K562 (cell line): ENCODE measurements at regions not wholly inside any gene's neighbourhood (a gene's known extent, or its start where the extent isn't known, plus 50 kb on each side); places are given as distances from the start of the nearest gene placed in this dataset.

Experiments used
- ATAC-seq: fragments of 200-7000 bp; cut with Tn5 transposase; 3 replicates; pipeline ENCODE4 v1.9.1; 2020; ENCODE audit warnings: moderate library complexity
- BruUV-seq: library from RNA; stranded (reverse); fragments of 400-500 nt; replicated peaks from 2 replicates; lab custom pipeline; 2021; lab: Mats Ljungman, UMichigan
- CTCF ChIA-PET: fragments of 300-600 bp; formaldehyde crosslinking; extraction: SDS; loops from one replicate; lab custom pipeline; 2021; ENCODE audit warnings: low intra/inter-chr PET ratio; lab: Yijun Ruan, JAX
- POLR2A ChIA-PET: fragments of 300-600, 350-650 bp; sonication (Branson Sonifier 250); formaldehyde crosslinking; extraction: SDS; loops from one replicate; lab custom pipeline; 2021; ENCODE audit warnings: antibody characterized with exemption, inconsistent platforms; lab: Yijun Ruan, JAX
- DNase-seq, 4 experiments: peaks; one replicate each; pipeline versions ENCODE4 v3.0.0 to v3.0.0-alpha.2; 2011 to 2018; ENCODE audit warnings: low spot score in 3 of 4, mixed read lengths in 3 of 4; ENCODE audit errors: extremely low read depth in 1 of 4
- FAIRE-seq: peaks from 2 replicates; lab custom pipeline; 2011; peaks lifted over from hg19 to GRCh38; lab: Jason Lieb, UNC
- H2AFZ ChIP-seq: 2 replicates; pipeline ENCODE4 v1.6.0; 2011; ENCODE audit warnings: low read depth, low read length, control low read depth, inconsistent platforms
- H3K27ac ChIP-seq: fragments of 200-600 bp; 3 replicates; pipeline ENCODE4 v1.8.0; 2011; ENCODE audit warnings: low read depth, mild to moderate bottlenecking, control low read depth, inconsistent platforms, low read length, moderate library complexity, mixed read lengths; ENCODE audit errors: extremely low read depth
- H3K27me3 ChIP-seq, 2 experiments: fragments of 300-600 bp in 1 of 2; 2 replicates in 1 of 2; 3 replicates in 1 of 2; pipeline versions ENCODE4 v1.6.0 to v1.8.0; 2011; ENCODE audit warnings: inconsistent platforms in 2 of 2, low read length in 2 of 2, mild to moderate bottlenecking in 1 of 2, mixed read lengths in 1 of 2, moderate library complexity in 1 of 2; ENCODE audit not compliant: control insufficient read depth in 2 of 2, insufficient read depth in 2 of 2
- H3K36me3 ChIP-seq: fragments of 300-600 bp; 3 replicates; pipeline ENCODE4 v1.8.0; 2011; ENCODE audit warnings: mild to moderate bottlenecking, low read length, inconsistent platforms; ENCODE audit not compliant: control insufficient read depth, insufficient read depth
- H3K4me1 ChIP-seq, 2 experiments: fragments of 200-600 bp in 1 of 2; replicated peaks in 1 of 2; 2 replicates in 1 of 2; 3 replicates in 1 of 2; pipeline versions ENCODE4 v1.5.1 to v1.8.0; 2011; ENCODE audit warnings: inconsistent platforms in 2 of 2, low read length in 2 of 2, mild to moderate bottlenecking in 1 of 2, mixed read lengths in 1 of 2, moderate library complexity in 1 of 2; ENCODE audit not compliant: control insufficient read depth in 2 of 2, insufficient read depth in 2 of 2
- H3K4me2 ChIP-seq: 2 replicates; pipeline ENCODE4 v1.6.1; 2011; ENCODE audit warnings: low read length, control low read depth, inconsistent platforms, mixed read lengths; ENCODE audit not compliant: insufficient read depth
- H3K4me3 ChIP-seq: fragments of 200-600 bp; sonication (generic), shearing (Covaris generic); 2 replicates; pipeline ENCODE4 v1.5.1; 2016; ENCODE audit warnings: control low read depth, inconsistent platforms
- H3K79me2 ChIP-seq: fragments of 200-600 bp; 3 replicates; pipeline ENCODE4 v1.8.0; 2011; ENCODE audit warnings: low read length, inconsistent platforms; ENCODE audit not compliant: control insufficient read depth, insufficient read depth
- H3K9ac ChIP-seq, 2 experiments: 2 replicates each; pipeline versions ENCODE4 v1.6.0 to v1.6.1; 2011; ENCODE audit warnings: low read depth in 2 of 2, low read length in 2 of 2, control low read depth in 1 of 2, inconsistent platforms in 1 of 2, mild to moderate bottlenecking in 1 of 2, mixed read lengths in 1 of 2; ENCODE audit not compliant: insufficient read depth in 1 of 2
- H3K9me1 ChIP-seq: one replicate; pipeline ENCODE4 v1.6.0; 2011; ENCODE audit warnings: inconsistent platforms, mild to moderate bottlenecking, low read length, moderate library complexity; ENCODE audit not compliant: control insufficient read depth, insufficient read depth
- H3K9me3 ChIP-seq: replicated peaks from 2 replicates; pipeline ENCODE4 v1.5.1; 2011; ENCODE audit warnings: low read depth, low read length, inconsistent platforms; ENCODE audit not compliant: control insufficient read depth, insufficient read depth
- H4K20me1 ChIP-seq: replicated peaks from 2 replicates; pipeline ENCODE4 v1.6.1; 2011; ENCODE audit warnings: low read length, inconsistent platforms, mixed read lengths; ENCODE audit not compliant: control insufficient read depth, insufficient read depth
- CBFA2T3 ChIP-seq: fragments of 450-650 bp; IDR thresholded peaks from 2 replicates; pipeline ENCODE4 v1.6.1; 2017
- CCAR2 ChIP-seq: fragments of 200-400 bp; formaldehyde crosslinking; IDR thresholded peaks from 2 replicates; pipeline ENCODE4 v1.6.1; 2017; ENCODE audit warnings: mild to moderate bottlenecking, low read depth, low read length
- EP300 ChIP-seq: IDR thresholded peaks from 2 replicates; pipeline ENCODE4 v1.6.1; 2012; ENCODE audit warnings: low read length, improper control_type of control experiment
- KDM1A ChIP-seq, 2 experiments: fragments of 450-650 bp; IDR thresholded peaks; 2 replicates each; pipeline ENCODE4 v1.6.1; 2016; ENCODE audit warnings: mild to moderate bottlenecking in 2 of 2
- SAFB2 ChIP-seq: fragments of 200-400 bp; formaldehyde crosslinking; IDR thresholded peaks from 2 replicates; pipeline ENCODE4 v1.6.1; 2018; ENCODE audit warnings: borderline replicate concordance, low read length, low read depth, moderate library complexity; ENCODE audit not compliant: severe bottlenecking
- ZNF57 ChIP-seq: fragments of 450-650 bp; formaldehyde crosslinking; IDR thresholded peaks from 2 replicates; pipeline ENCODE4 v1.4.0; 2020; ENCODE audit warnings: mild to moderate bottlenecking, moderate library complexity
- WGBS: fragments of 100-300 bp; shearing (Covaris generic); methylation state at CpG from one replicate; pipeline ENCODE4 v1.1.6; 2016; ENCODE audit warnings: low coverage, mixed read lengths; ENCODE audit not compliant: insufficient coverage; ENCODE audit errors: missing lambda C conversion rate; 5-methylcytosine and 5-hydroxymethylcytosine counted together
- in situ Hi-C: fragments of 300-500 bp; cut with MboI; formaldehyde crosslinking; loops from 4 replicates; pipeline ENCODE4 v1.15.0; 2018; ENCODE audit warnings: inconsistent platforms, mixed read lengths
- intact Hi-C: fragments of 100-400 bp; cut with micrococcal nuclease; formaldehyde crosslinking; loops from 2 replicates; pipeline ENCODE4 v1.14.2; 2022
- TF ChIP-seq, protein P1 (sequence below): sonication (generic); formaldehyde crosslinking; IDR thresholded peaks from 2 replicates; pipeline ENCODE4 v1.8.1; 2023; ENCODE audit warnings: mild to moderate bottlenecking, missing genetic modification reagents
- TF ChIP-seq, protein P2 (sequence below): sonication (generic); formaldehyde crosslinking; IDR thresholded peaks from 2 replicates; pipeline ENCODE4 v1.8.1; 2023; ENCODE audit warnings: mild to moderate bottlenecking, missing genetic modification reagents, moderate library complexity
- TF ChIP-seq, protein P3 (sequence below): sonication (generic); formaldehyde crosslinking; IDR thresholded peaks from 2 replicates; pipeline ENCODE4 v1.8.1; 2023; ENCODE audit warnings: mild to moderate bottlenecking, missing genetic modification reagents

DNA sequence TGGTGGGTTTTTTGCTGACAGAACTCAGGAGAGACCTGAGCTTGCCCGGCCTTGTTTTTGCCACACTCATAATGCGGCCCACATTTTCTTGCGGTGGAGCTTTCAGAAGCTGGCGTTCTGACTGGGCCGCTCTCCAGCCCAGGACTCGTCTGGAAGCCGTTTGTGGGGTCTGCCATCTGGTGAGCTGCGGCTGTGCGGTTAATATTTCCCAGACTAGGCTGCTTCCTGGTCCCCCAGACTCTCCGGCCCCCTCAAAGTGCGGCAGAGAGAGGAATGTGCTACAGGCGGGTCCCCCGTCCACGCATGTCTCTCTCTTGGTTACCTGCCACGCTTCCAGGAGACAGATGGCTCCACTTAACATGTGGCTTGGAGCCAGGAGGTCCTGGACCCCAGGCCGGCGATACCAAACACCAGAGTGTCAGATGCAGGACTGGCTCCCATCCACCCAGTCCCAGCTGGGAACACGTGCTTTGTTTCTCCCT lies 128.9 kb upstream of the PMEPA1 start:
- Histone ChIP-seq H3K27me3 (peaks cover 41 to 72% of the 10 kb centered on the region in 2 experiments), H4K20me1 (0 out of 2 replicates have a peak, but pooled peaks cover 2% of the 10 kb centered on the region), H3K9me1 (no peaks in the 10 kb centered on the region), H3K36me3 (no peaks in the 10 kb centered on the region), H3K9me3 (no peaks in the 10 kb centered on the region), H3K4me3 (no peak overlapping the region), H2AFZ (no peak overlapping the region), H3K9ac (no peak overlapping the region), H3K4me2 (no peak overlapping the region), H3K27ac (no peak overlapping the region), H3K4me1 (no peaks in the 10 kb centered on the region; a peak in 1 of 5 replicates), H3K79me2 (no peaks in the 10 kb centered on the region)
- WGBS = 2% methylated on average over 15 of the region's 18 CpGs
- no TSS peak for BruUV-seq
- FAIRE-seq = no peak
- ATAC-seq = no peak
- ChIA-PET CTCF (no interaction called here), POLR2A (no interaction called here)
- intact Hi-C loops (no loop called here), in situ Hi-C loops (no loop called here)
- TF ChIP-seq CBFA2T3 = no peak
- no peak for TF ChIP-seq EP300
- DNase-seq = no peak

DNA sequence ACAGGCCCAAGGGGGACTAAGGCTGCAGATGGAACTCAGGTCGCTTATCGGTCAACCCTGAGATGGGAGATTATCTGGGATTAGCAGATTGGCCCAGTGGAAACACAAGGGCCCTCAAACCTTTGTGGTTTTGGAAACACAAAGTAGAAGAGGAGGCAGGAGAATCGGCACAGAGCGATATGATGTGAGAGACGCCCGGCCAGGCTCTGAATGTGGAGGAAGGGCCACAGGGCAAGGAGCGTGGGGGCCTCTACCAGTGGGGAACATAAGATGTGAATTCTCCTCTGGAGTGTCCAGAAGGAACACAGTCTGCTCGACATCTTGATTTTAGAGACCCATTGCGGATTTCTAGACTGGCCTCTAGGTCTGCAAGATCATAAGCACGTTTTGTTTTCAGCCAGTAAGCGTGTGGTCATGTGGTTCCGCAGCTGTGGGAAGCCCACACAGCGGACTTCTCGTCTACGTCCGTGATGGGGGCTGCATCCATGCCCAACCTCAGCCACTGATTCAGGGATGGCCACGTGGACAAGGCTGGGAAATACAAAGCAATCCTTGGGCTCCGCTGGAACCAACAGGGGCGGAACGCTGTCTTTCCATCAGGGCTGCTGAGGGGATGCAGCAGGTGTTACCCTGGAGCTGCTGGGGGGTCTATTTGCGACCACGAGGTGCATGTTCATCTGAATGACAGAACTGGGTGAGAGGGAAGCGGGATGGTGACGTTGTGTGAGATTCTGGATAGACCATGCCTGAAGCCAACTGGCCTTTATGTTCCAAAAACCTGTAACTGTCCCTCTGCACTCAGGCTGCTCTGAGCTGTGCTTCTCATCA lies 127.6 kb upstream of the PMEPA1 start:
- CTCF ChIA-PET = no interaction called here
- no peak for ATAC-seq
- no peak for TF ChIP-seq CCAR2
- no peak for TF ChIP-seq ZNF57
- TF ChIP-seq, protein P1, sequence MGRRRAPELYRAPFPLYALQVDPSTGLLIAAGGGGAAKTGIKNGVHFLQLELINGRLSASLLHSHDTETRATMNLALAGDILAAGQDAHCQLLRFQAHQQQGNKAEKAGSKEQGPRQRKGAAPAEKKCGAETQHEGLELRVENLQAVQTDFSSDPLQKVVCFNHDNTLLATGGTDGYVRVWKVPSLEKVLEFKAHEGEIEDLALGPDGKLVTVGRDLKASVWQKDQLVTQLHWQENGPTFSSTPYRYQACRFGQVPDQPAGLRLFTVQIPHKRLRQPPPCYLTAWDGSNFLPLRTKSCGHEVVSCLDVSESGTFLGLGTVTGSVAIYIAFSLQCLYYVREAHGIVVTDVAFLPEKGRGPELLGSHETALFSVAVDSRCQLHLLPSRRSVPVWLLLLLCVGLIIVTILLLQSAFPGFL = no peak
- TF ChIP-seq KDM1A (IDR thresholded peaks at IDR 0.05) = no peak
- TF ChIP-seq, protein P2, sequence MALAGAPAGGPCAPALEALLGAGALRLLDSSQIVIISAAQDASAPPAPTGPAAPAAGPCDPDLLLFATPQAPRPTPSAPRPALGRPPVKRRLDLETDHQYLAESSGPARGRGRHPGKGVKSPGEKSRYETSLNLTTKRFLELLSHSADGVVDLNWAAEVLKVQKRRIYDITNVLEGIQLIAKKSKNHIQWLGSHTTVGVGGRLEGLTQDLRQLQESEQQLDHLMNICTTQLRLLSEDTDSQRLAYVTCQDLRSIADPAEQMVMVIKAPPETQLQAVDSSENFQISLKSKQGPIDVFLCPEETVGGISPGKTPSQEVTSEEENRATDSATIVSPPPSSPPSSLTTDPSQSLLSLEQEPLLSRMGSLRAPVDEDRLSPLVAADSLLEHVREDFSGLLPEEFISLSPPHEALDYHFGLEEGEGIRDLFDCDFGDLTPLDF (CRISPR knock-in tag) = no peak
- no peak for TF ChIP-seq SAFB2
- TF ChIP-seq, protein P3, sequence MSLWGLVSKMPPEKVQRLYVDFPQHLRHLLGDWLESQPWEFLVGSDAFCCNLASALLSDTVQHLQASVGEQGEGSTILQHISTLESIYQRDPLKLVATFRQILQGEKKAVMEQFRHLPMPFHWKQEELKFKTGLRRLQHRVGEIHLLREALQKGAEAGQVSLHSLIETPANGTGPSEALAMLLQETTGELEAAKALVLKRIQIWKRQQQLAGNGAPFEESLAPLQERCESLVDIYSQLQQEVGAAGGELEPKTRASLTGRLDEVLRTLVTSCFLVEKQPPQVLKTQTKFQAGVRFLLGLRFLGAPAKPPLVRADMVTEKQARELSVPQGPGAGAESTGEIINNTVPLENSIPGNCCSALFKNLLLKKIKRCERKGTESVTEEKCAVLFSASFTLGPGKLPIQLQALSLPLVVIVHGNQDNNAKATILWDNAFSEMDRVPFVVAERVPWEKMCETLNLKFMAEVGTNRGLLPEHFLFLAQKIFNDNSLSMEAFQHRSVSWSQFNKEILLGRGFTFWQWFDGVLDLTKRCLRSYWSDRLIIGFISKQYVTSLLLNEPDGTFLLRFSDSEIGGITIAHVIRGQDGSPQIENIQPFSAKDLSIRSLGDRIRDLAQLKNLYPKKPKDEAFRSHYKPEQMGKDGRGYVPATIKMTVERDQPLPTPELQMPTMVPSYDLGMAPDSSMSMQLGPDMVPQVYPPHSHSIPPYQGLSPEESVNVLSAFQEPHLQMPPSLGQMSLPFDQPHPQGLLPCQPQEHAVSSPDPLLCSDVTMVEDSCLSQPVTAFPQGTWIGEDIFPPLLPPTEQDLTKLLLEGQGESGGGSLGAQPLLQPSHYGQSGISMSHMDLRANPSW (CRISPR knock-in tag) = no peak

More for the DNA sequence above, 127.6 kb upstream of the PMEPA1 start:
- under 1% methylated on average over 24 of the region's 24 CpGs for WGBS
- 0 out of 2 replicates have a peak, but pooled peaks cover 2% of the 10 kb centered on the region for H4K20me1 ChIP-seq
- peaks cover 41 to 72% of the 10 kb centered on the region in 2 experiments for H3K27me3 ChIP-seq
- no peak overlapping the region for H3K27ac ChIP-seq
- no peak overlapping the region for H3K4me3 ChIP-seq
- no peak for FAIRE-seq
- no TSS peak for BruUV-seq
- DNase-seq = no peak
- no peaks in the 10 kb centered on the region for H3K79me2 ChIP-seq
- H3K9me1 ChIP-seq = no peaks in the 10 kb centered on the region
- H3K4me2 ChIP-seq = no peak overlapping the region
- H3K4me1 ChIP-seq = no peaks in the 10 kb centered on the region; a peak in 1 of 5 replicates
- H3K36me3 ChIP-seq = no peaks in the 10 kb centered on the region
- in situ Hi-C loops (no loop called here), intact Hi-C loops (no loop called here)
- H3K9me3 ChIP-seq = no peaks in the 10 kb centered on the region
- POLR2A ChIA-PET = no interaction called here
- H3K9ac ChIP-seq = no peak overlapping the region
- no peak overlapping the region for H2AFZ ChIP-seq
